ENCODE measurements at regions not wholly inside any gene's neighbourhood (a gene's known extent, or its start where the extent isn't known, plus 50 kb on each side); places are given as distances from the start of the nearest gene placed in this dataset.
"Not testable (repeated sequence)": the region's sequence is repeated elsewhere in the genome, so short reads cannot be mapped to it uniquely, and the experiment has no call there.

DNA sequence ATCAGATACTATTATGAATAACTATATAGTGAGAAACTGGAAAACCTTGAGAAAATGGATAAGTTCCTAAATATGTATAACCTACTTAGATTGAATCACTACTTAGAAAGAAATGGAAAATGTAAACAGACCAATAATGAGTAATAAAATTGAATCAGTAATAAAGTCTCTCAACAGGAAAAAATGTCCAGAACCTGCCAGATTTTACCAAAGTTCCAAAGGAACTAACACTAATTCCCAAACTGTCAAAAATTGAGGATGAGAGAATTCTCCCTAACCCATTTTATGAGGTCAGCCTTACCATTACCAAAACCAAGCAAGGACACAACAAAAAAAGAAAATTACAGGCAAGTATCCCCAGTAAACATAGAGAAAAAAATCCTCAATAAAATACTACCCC, 272.0 kb downstream of the RPAP3 start (continued):
- TF ChIP-seq, protein P1, sequence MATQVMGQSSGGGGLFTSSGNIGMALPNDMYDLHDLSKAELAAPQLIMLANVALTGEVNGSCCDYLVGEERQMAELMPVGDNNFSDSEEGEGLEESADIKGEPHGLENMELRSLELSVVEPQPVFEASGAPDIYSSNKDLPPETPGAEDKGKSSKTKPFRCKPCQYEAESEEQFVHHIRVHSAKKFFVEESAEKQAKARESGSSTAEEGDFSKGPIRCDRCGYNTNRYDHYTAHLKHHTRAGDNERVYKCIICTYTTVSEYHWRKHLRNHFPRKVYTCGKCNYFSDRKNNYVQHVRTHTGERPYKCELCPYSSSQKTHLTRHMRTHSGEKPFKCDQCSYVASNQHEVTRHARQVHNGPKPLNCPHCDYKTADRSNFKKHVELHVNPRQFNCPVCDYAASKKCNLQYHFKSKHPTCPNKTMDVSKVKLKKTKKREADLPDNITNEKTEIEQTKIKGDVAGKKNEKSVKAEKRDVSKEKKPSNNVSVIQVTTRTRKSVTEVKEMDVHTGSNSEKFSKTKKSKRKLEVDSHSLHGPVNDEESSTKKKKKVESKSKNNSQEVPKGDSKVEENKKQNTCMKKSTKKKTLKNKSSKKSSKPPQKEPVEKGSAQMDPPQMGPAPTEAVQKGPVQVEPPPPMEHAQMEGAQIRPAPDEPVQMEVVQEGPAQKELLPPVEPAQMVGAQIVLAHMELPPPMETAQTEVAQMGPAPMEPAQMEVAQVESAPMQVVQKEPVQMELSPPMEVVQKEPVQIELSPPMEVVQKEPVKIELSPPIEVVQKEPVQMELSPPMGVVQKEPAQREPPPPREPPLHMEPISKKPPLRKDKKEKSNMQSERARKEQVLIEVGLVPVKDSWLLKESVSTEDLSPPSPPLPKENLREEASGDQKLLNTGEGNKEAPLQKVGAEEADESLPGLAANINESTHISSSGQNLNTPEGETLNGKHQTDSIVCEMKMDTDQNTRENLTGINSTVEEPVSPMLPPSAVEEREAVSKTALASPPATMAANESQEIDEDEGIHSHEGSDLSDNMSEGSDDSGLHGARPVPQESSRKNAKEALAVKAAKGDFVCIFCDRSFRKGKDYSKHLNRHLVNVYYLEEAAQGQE (IDR thresholded peaks at IDR 0.05; ENCODE audit: unreplicated experiment), result no peak
- TF ChIP-seq, protein P2, sequence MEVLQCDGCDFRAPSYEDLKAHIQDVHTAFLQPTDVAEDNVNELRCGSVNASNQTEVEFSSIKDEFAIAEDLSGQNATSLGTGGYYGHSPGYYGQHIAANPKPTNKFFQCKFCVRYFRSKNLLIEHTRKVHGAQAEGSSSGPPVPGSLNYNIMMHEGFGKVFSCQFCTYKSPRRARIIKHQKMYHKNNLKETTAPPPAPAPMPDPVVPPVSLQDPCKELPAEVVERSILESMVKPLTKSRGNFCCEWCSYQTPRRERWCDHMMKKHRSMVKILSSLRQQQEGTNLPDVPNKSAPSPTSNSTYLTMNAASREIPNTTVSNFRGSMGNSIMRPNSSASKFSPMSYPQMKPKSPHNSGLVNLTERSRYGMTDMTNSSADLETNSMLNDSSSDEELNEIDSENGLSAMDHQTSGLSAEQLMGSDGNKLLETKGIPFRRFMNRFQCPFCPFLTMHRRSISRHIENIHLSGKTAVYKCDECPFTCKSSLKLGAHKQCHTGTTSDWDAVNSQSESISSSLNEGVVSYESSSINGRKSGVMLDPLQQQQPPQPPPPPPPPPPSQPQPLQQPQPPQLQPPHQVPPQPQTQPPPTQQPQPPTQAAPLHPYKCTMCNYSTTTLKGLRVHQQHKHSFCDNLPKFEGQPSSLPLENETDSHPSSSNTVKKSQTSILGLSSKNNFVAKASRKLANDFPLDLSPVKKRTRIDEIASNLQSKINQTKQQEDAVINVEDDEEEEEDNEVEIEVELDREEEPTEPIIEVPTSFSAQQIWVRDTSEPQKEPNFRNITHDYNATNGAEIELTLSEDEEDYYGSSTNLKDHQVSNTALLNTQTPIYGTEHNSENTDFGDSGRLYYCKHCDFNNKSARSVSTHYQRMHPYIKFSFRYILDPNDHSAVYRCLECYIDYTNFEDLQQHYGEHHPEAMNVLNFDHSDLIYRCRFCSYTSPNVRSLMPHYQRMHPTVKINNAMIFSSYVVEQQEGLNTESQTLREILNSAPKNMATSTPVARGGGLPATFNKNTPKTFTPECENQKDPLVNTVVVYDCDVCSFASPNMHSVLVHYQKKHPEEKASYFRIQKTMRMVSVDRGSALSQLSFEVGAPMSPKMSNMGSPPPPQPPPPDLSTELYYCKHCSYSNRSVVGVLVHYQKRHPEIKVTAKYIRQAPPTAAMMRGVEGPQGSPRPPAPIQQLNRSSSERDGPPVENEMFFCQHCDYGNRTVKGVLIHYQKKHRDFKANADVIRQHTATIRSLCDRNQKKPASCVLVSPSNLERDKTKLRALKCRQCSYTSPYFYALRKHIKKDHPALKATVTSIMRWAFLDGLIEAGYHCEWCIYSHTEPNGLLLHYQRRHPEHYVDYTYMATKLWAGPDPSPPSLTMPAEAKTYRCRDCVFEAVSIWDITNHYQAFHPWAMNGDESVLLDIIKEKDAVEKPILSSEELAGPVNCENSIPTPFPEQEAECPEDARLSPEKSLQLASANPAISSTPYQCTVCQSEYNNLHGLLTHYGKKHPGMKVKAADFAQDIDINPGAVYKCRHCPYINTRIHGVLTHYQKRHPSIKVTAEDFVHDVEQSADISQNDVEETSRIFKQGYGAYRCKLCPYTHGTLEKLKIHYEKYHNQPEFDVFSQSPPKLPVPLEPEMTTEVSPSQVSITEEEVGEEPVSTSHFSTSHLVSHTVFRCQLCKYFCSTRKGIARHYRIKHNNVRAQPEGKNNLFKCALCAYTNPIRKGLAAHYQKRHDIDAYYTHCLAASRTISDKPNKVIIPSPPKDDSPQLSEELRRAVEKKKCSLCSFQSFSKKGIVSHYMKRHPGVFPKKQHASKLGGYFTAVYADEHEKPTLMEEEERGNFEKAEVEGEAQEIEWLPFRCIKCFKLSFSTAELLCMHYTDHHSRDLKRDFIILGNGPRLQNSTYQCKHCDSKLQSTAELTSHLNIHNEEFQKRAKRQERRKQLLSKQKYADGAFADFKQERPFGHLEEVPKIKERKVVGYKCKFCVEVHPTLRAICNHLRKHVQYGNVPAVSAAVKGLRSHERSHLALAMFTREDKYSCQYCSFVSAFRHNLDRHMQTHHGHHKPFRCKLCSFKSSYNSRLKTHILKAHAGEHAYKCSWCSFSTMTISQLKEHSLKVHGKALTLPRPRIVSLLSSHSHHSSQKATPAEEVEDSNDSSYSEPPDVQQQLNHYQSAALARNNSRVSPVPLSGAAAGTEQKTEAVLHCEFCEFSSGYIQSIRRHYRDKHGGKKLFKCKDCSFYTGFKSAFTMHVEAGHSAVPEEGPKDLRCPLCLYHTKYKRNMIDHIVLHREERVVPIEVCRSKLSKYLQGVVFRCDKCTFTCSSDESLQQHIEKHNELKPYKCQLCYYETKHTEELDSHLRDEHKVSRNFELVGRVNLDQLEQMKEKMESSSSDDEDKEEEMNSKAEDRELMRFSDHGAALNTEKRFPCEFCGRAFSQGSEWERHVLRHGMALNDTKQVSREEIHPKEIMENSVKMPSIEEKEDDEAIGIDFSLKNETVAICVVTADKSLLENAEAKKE (CRISPR knock-in tag; IDR thresholded peaks at IDR 0.05), result no peak
- TF ChIP-seq ZNF331 (CRISPR knock-in tag; IDR thresholded peaks at IDR 0.05; ENCODE audit: low read depth) (no peak), POLR2AphosphoS5 (IDR thresholded peaks at IDR 0.05; ENCODE audit: low read depth) (no peak)

DNA sequence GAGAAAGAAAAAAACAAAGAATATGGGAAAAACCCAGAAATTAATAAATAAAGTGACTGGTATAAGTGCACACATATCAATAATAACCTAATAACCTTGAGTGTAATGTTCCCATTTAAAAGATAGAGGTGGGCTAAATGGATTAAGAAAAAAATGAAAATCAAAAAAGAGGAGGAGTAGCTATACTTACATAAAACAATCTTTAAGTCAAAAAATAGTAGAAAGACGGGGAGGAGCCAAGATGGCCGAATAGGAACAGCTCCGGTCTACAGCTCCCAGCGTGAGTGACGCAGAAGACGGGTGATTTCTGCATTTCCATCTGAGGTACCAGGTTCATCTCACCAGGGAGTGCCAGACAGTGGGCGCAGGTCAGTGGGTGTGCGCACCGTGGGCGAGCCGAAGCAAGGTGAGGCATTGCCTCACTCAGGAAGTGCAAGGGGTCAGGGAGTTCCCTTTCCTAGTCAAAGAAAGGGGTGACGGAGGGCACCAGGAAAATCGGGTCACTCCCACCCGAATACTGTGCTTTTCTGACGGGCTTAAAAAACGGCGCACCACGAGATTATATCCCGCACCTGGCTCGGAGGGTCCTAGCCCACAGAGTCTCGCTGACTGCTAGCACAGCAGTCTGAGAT, 279.0 kb downstream of the RPAP3 start:
- H3K36me3 Mint-ChIP-seq (ENCODE audit: low read depth); H3K27ac ChIP-seq (ENCODE audit: low read depth); H2AFZ ChIP-seq; H3K4me2 ChIP-seq; H3K4me3 ChIP-seq; H4K20me1 ChIP-seq (replicated peaks; ENCODE audit: insufficient read depth); H3F3A ChIP-seq (replicated peaks; ENCODE audit: low read depth); H3K27ac Mint-ChIP-seq; H3K27me3 Mint-ChIP-seq (ENCODE audit: insufficient read depth, low read depth, poor library complexity); H3K4me1 Mint-ChIP-seq; H3K36me3 ChIP-seq (ENCODE audit: insufficient read depth); H3K9me2 ChIP-seq (ENCODE audit: insufficient read depth); DNase-seq (ENCODE audit: low spot score); H3K79me2 ChIP-seq (replicated peaks; ENCODE audit: insufficient read depth); H3K27me3 ChIP-seq (ENCODE audit: insufficient read depth); H3K4me1 ChIP-seq (ENCODE audit: insufficient read depth); ATAC-seq; H3K4me3 Mint-ChIP-seq: not testable (repeated sequence)
- H3K9me3 Mint-ChIP-seq, result peaks cover 15% of the 10 kb centered on the region

Data from GM23338 (cell line).